Activated CD8-positive, alpha-beta memory T cell treated with anti-CD3 and anti-CD28 coated beads for 48 hours (primary cell): ENCODE measurements at regions not wholly inside any gene's neighbourhood (a gene's known extent, or its start where the extent isn't known, plus 50 kb on each side); places are given as distances from the start of the nearest gene placed in this dataset.
"Not testable (repeated sequence)": the region's sequence is repeated elsewhere in the genome, so short reads cannot be mapped to it uniquely, and the experiment has no call there.

ENCODE experiments used
- DNase-seq, 3 experiments: peaks; one replicate each; pipeline ENCODE4 v3.0.0-alpha.2; 2020; ENCODE audit warnings: low read depth in 2 of 3, low spot score in 2 of 3

DNA sequence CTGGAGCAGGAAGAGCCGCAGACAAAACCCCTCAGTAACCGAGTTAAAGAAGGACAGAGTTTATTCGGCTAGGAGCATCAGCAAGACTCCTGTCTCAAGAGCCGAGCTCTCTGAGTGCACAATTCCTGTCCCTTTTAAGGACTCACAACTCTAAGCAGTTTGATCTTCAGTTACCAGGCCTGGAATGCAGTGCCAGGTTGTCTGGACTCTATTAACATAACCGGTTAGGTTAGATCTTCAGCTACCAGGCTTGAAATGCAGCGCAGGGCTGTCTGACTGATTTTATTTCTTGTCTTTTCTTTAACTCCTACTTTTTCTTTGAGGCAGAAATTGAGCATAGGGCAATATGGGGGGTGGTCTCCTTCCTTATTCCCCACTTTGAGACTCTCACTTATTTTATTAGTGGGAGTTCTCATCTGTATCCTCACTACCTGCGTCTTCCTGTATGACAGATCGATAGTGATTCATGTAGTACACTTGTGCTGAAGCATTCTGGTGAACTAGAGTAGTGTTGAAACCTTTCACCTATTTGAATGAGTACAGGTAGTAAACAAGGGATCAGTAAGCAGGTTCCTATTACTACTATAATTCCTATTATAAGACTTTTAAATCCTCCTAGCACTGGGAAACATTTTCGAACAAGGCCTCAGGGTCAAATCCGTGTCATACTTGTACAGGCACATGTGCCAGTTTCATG, 325.0 kb downstream of the CGGBP1 start:
- no peak for DNase-seq

DNA sequence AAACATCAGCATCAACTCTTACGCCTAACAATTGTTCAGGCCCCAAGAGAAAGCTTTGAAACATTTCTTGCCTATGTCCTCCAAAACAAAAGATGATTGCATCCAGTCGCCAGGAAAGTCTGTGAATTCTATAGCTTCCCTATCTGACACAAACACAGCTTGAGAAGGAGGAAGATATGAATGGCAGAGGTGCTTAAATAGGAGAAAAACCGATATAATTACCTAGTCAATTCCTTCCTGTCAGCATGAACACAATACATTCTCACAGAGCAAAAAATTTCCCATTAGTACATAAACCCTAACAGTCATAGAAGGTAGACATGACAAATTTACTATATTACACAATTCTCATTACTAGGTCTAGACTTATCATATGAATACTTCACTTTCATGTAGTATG, 326.5 kb downstream of the CGGBP1 start:
- no peak for DNase-seq

DNA sequence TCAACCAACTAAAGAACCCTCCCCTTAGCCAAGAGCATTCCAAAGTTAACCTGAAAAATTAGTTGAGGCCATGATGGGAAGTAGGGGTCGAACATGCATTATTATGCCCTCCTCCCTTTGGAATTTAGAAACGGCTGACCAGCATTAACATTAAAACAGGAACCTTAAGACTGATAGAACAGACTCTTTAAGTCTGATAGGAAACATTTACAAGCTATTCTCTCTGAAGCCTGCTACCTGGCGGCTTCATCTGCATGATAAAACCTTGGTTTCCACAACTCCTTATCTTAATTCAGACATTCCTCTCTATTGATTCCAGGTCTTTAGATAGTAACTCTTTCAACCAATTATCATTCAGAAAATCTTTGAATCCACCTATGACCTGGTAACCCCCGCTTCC, 331.0 kb downstream of the CGGBP1 start:
- DNase-seq = no peak

DNA sequence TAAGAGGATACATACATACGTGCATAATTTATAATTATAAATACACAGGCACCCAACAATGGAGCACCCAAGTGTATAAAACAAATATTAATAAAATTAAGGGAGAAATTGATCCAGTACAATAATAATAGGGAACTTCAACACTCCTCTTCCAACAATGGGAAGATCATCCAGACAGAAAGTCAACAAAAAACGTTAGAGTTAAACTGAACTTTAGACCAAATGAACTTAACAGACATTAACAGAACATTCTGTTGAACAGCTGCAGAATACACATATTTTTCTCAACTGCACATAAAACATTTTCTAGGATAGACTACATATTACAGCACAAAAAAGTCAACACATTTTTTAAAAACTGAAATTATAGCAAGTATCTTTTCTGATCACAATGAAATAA, 339.7 kb downstream of the CGGBP1 start:
- DNase-seq = no peak

DNA sequence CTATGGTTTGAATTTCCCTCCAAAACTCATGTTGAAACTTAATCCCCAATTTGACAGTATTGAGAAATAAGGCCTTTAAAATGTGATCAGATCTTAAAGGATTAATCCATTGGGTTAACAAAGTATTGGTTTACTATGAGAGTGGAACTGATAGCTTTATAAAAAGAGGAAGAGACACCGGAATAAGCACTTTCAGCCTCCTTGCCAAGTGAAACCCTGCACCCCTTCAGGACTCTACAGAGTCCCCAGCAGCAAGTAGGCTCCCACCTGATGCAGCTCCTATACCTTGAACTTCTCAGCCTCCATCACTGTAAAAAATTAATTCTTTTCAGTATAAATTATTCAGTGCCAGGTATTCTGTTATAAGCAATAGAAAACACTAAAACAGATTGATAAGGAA, 348.3 kb downstream of the CGGBP1 start:
- DNase-seq = no peak

DNA sequence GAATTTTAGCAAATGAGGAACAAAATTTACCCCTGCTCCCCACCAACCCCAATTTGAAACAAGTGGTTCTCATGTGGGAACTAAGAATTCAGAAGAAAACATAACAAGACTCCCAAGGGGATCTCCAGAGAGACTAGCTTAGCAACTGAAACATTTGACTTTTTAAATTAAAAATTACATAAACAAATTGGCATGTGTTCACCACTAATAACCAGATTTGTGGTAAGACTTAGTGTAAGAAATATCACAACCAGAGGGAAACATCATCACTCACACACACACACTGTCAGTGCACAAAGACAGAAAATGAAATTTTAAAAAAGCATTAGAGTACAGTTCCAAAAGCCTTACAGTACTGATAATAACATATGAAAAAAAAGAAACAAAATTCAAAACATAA, 348.8 kb downstream of the CGGBP1 start:
- no peak for DNase-seq

DNA sequence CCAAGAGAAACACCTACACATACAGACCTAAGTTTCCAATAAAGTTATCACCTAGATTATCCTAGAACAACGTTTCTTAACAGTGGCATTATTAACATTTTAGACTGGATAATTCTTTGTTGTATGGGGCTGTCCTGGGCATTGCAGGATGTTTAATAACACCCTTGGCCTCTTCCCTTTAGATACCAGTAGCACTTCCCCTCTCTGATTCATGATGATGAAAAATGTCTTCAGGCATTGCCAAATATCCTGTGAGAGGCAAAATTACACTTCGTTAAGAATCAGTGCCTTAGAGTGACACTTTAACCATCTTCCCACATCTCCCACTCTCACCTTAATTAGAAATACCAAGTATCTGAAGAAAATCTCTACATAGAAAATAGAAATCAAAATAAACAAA, 352.6 kb downstream of the CGGBP1 start:
- no peak for DNase-seq

DNA sequence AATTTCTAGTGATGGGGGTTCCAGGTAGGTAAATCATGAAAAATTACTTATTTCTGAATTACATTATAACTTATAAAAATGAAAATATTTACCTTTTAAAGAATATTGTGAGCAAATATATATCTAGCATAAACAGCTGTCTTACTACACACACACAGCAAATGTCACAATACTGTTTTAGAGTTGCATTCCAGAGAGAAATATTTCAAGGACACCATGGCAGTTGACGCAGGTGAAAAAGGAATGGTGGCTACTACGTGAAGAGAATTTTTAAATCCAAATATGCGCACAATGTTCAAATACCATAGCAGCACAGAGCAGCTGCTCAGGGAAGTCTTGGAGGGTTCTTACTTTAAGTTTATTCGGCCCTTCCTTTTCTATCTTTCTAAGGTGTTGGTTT, 356.2 kb downstream of the CGGBP1 start:
- no peak for DNase-seq

DNA sequence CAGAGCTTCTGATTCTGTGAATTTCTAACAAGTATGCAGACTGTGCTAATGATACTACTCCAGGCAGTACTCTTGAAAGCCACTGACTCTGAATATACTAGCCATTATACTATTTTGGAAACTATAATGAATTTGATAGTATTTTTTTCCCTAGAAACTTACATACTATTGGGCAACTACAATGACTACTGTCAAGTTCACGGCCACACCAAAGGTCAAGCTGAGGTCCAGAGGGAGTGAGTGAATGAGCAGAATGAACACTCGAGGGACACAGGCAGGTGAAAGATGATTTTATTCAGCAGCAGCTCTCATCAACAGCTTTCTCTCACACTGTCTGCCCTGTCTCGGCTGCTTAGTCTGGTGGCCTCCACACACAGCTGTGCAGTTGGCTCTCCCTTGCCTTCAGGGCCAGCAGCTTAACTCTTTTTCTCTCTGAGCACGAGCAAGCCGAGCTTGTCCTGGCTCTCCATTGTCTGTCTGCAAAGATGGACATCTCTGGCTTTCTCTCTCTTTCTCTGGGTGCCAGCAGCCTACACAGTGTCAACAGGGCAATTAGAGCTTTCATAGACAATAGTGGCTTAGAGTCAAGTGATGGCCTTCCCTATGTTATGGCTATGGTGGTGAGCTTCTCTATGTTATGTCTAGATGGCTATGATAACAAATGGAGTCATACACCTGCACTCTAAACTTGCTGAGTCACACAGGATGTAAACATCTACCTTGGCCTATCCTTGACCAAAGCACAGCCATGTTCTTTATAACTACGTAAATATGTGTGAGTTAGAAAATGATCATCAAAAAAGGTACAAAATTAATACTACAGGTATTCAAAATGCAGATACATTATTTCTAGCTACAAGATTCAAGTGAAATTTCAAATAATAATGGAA, 362.4 kb downstream of the CGGBP1 start:
- no peak for DNase-seq

DNA sequence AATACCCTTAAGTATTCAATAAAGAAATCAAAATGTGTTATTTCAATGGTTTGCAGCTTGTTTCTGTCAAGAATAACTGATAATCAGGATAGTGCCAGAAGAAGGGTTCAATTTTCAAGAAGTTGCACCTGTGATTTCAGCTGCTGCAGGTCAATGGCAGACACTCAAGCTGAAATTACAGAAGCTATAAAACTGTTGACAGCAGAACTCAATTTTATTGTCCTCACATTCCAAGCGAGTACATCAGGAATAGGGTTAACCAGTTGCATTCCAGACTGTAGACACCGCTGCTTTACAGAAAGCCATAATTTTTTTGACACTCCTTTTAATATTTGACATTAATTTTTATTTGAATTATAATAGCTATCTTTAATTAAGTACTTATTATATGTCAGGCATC, 364.1 kb downstream of the CGGBP1 start:
- DNase-seq = no peak

DNA sequence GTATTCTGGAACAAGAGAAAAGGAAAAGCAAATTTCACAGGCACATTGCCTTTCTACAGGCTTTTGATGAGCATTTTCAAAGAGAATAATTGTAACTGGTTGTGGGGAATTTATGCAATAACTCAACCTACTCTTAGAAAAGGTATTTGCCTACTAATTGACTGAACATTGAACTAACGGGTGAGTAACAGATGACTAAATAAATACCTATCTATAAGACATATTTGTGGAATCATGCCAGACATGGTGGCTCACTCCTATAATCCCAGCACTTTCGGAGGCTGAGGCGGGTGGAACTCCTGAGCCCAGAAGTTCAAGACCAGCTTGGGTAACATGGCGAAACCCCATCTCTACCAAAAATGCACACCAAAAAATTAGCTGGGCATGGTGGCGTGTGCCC, 367.7 kb downstream of the CGGBP1 start:
- DNase-seq = no peak

DNA sequence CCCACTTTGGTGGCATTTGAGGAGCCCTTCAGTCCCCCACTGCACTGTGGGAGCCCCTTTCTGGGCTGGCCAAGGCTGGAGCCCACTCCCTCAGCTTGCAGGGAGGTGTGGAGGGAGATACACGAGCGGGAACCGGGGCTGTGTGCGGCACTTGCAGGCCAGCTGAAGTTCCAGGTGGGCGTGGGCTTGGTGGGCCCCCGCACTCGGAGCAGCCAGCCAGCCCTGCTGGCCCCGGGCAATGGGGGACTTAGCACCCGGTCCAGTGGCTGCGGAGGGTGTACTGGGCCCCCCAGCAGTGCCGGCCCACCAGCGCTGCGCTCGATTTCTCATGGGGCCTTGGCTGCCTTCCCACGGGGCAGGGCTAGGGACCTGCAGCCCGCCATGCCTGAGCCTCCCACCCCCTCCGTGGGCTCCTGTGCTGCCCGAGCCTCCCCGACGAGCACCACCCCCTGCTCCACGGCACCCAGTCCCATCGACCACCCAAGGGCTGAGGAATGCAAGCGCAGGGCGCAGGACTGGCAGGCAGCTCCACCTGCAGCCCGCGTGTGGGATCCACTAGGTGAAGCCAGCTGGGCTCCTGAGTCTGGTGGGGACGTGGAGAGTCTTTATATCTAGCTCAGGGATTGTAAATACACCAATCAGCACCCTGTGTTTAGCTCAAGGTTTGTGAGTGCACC, 379.7 kb downstream of the CGGBP1 start:
- DNase-seq = not testable (repeated sequence)

DNA sequence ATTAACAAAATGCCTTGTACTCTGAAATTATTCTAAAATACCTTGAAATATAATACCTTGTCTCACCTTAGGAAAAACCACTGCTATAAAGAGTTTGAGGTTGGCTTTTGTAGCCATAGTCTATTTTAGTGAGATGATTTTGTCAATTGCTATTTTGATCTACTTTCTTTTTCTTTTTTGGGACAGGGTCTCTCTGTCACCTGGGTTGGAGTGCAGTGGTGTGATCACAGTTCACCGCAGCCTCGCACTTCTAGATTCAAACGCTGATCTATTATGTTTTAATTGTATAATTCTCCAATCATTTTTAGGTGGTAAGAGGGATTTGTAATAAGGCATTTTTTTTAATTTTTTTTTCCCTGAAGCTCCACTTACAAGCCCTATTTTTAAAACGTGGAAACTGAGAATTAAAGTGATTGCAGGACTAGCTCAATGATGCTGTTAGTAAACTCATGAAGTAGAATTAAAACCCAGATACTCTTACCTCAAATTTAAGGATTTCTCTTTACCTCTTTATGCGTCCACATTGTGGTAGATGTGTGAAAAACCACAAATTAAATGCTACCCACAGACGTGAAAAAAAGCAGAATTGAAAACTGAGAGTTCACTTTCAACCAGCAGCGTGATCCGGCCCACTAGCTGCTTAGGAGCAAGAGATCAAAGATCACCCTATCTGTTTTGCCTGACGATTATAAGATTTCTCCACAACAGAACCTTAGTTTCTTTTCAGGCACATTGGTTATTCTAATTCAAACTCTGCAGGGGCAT, 384.2 kb downstream of the CGGBP1 start:
- no peak for DNase-seq

DNA sequence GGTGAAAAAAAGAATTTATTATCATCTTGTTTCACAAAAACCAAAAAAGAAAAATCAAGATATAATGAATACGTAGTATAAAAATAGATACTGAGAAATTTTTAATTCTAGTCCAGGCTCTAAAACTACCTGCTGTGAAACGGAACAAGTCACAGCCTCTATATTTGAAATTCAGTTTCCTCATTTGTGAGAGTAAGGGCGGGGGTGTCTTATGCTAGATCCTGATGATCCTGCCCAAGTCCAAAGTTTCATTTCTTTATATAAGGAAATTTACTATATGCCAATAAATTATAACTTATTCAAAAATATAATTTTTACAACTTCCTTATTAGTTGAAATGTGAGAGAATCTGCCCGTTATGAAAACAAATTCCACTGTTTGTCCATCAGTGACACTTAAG, 385.7 kb downstream of the CGGBP1 start:
- DNase-seq = no peak

DNA sequence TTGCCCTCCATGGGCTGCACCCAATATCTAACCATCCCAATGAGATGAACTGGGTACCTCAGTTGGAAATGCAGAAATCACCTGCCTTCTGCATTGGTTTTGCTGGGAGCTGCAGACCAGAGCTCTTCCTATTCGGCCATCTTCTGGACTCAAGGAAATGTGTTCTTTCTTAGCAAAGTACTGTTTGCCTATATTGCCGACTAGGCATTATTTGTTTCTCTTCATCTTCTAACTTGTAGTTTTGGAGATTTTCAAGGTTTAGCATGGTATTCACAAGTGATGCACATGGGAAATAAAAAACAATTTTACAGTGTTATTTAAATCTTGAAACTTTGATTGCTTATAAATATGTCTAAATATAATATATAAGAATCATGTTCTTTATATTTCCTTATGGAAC, 377.8 kb upstream of the POU1F1 start:
- DNase-seq = no peak

DNA sequence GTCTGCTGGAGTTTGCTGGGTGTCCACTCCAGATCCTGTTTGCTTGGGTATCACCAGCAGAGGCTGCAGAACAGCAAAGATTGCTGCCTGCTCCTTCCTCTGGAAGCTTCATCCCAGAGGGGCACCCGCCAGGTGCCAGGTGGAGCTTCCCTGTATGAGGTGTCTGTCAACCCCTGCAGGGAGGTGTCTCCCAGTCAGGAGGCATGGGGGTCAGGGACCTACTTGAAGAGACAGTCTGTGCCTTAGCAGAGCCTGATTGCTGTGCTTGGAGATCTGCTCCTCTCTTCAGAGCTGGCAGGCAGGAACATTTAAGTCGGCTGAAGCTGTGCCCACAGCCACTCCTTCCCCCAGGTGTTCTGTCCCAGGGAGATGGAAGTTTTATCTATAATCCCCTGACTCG, 376.8 kb upstream of the POU1F1 start:
- DNase-seq = not testable (repeated sequence)

DNA sequence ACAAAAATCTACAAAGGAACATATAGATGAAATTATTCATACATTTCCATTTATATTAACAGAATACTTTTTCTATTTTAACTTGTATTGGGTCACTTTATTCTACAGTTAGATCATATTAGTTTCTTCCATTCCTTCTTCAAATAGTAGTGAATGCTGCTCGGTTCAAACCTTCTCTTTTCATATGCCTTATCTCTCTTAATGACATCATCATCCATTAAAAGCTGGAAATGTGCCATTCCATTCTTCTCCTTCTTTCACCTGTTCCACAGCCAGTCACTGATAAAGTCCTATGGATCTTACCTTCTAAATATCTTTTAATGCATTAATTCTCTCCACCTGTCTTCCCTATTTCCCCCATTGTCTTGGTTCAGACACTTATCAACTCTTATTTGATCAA, 358.0 kb upstream of the POU1F1 start:
- no peak for DNase-seq

DNA sequence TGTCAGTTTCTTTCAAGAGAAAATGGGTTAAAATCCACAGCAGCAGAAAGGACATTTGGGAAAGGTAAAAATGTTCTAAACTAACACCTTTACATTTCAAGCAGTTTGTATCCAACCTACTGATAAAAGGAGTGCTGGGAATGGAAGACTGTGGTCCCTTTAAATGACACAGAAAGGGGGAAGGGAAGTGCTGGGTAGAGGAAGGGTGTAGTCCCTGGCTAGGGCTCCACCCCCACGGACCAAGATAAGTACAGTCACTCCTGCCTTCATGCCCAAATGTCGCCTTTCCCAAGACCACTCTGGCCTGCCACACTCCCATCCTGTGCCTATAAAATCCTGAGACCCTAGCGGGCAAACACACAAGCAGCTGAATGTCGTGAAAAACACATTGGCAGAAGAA, 350.9 kb upstream of the POU1F1 start:
- DNase-seq = no peak

DNA sequence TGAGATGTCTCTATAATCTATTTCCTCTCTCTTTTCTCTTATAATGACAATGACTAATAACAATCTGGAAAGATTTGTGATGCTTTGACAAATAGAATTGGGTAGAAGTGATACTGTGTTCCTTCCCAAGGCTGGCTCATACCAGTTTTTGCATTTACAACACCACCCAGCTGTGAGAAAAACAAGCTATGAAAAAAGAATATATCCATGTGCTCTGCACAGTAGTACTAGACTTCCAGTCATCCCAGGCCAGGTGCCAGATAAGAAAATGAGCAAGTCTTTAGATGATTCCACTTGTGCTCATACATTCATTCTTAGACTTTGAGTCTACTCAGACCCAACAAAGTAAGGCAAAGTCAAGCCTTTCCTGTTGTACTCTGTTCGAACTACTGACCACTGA, 350.2 kb upstream of the POU1F1 start:
- no peak for DNase-seq

DNA sequence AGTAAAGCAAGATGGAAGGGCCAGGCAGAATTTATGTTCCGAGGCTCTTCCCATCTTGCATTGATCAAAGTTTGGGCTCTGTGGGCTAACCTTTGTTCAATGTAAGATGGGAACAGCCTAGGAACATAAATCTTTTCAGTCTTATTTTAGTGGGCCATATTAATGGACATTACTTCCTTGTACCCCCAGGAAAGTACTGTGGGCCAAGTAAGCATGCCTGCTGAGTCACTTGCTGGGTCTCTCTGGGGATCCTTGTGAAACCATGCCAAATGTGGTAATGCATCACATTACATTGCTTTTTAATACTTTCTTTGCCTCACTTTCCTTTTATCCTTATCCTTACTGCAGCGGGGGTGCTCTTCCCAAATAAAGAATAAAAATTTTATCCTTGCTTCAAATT, 349.5 kb upstream of the POU1F1 start:
- no peak for DNase-seq

DNA sequence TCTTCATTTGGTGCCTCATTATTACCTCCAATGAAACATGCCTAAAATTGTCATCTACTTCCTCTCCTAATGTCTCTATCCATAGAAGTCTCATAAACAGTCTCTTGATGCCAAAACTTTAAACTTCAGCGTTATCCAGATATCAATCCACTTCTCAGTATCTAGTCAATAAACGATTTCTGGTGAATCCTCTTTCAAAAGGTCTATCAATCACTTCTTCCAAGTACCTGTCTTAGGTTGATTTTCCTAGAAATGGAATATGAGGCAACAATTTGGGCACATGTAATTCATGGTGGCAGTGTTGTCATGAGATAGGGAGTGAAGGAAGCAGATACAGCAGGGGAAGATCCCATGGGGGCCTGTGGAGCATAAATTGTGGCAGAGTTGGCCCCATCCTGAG, 348.5 kb upstream of the POU1F1 start:
- no peak for DNase-seq
